ENCODE measurements at regions not wholly inside any gene's neighbourhood (a gene's known extent, or its start where the extent isn't known, plus 50 kb on each side); places are given as distances from the start of the nearest gene placed in this dataset.
"Not testable (repeated sequence)": the region's sequence is repeated elsewhere in the genome, so short reads cannot be mapped to it uniquely, and the experiment has no call there.

DNA sequence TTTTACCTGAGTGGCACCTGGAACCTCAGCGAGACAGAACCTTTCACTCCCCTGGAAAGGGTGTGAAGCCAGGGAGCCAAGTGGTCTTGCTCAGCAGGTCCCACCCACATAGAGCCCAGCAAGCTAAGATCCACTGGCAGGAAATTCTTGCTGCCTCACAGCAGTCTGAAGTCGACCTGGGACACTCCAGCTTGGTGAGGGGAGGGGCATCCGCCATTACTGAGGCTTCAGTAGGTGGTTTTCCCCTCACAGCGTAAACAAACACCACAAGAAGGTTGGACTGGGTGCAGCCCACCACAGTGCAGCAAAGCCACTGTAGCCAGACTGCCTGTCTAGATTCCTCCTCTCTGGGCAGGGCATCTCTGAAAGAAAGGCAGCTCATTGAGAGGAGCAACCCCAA, 134.7 kb upstream of the RSPO3 start:
- Histone ChIP-seq H3K4me3 (no peak overlapping the region), H3K36me3 (no peaks in the 10 kb centered on the region), H3K27me3 (no peaks in the 10 kb centered on the region), H3K4me1 (no peaks in the 10 kb centered on the region), H3K9me3 (peaks cover 0 to 4% (median 0%) of the 10 kb centered on the region in 3 donors), H3K27ac (no peak overlapping the region)
- TF ChIP-seq POLR2A (IDR thresholded peaks at IDR 0.05) (no peak), CTCF (IDR thresholded peaks at IDR 0.05) (no peak)
- WGBS, 2 donors, result 20 to 29% methylated on average over 2 of the region's 4 CpGs
- no peak for DNase-seq
- intact Hi-C loops (cut with DNase I), result no loop called here

GRCh38 chr6:126988125-126988524, 130.3 kb upstream of the RSPO3 start:
- H3K27me3 ChIP-seq; H3K4me3 ChIP-seq; H3K4me1 ChIP-seq; DNase-seq; H3K27ac ChIP-seq; intact Hi-C loops (cut with DNase I); H3K36me3 ChIP-seq; H3K9me3 ChIP-seq: not testable (repeated sequence)
- 81 to 92% methylated on average over 1 of the region's 1 CpG for WGBS, 2 donors

DNA sequence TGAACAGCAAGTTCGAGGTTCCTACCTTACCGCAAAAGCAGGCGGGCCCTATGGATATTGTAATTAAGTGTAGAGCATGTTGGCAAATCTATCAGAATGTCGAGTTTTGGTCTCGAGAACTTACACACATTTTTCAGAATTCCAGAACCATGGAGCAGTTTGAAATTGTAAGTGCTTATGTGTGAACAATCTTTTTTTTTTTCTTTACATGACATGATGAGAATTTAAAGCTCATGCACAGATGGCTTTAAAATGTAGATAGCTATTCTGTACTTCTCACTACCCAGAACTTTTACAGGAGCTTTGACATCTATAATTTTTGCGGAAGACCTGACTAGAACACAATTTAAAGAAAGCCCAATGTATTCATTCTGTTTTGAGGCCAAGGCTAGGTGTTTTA, 117.8 kb upstream of the RSPO3 start:
- no peak overlapping the region for H3K27ac ChIP-seq
- no peaks in the 10 kb centered on the region for H3K4me1 ChIP-seq
- H3K4me3 ChIP-seq, result no peak overlapping the region
- TF ChIP-seq CTCF (IDR thresholded peaks at IDR 0.05), result no peak
- no peak for TF ChIP-seq POLR2A (IDR thresholded peaks at IDR 0.05)
- H3K27me3 ChIP-seq, result no peaks in the 10 kb centered on the region
- no peaks in the 10 kb centered on the region for H3K36me3 ChIP-seq
- no peak for DNase-seq
- WGBS, 2 donors, result 79 to 86% methylated on average over 6 of the region's 6 CpGs
- intact Hi-C loops (cut with DNase I), result no loop called here
- H3K9me3 ChIP-seq, result no peaks in the 10 kb centered on the region

DNA sequence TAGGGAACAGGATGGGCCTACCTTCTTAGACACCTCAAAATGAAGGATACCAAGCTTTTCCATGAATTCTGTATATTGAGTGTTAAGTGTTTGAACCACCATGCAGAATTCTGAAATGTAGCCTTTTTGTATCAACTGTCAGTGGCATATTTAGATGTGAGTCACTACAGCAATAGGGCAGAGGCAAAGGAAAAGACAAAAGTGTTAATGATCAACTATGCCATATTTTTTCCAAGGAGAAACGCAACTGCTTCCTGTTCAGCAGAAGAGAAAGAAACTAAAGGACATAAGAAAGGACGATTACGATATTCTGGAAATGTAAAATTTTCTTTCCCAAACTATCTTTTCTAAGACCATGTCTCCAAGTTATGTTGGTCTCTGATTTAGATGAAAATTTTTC, 104.6 kb upstream of the RSPO3 start:
- intact Hi-C loops (cut with DNase I), result no loop called here
- Histone ChIP-seq H3K4me3 (no peak overlapping the region), H3K27ac (no peak overlapping the region), H3K27me3 (no peaks in the 10 kb centered on the region), H3K4me1 (no peaks in the 10 kb centered on the region), H3K36me3 (no peaks in the 10 kb centered on the region), H3K9me3 (no peaks in the 10 kb centered on the region)
- TF ChIP-seq CTCF (IDR thresholded peaks at IDR 0.05) (no peak), POLR2A (IDR thresholded peaks at IDR 0.05) (no peak)
- no peak for DNase-seq
- 74 to 86% methylated on average over 3 of the region's 3 CpGs for WGBS, 2 donors

DNA sequence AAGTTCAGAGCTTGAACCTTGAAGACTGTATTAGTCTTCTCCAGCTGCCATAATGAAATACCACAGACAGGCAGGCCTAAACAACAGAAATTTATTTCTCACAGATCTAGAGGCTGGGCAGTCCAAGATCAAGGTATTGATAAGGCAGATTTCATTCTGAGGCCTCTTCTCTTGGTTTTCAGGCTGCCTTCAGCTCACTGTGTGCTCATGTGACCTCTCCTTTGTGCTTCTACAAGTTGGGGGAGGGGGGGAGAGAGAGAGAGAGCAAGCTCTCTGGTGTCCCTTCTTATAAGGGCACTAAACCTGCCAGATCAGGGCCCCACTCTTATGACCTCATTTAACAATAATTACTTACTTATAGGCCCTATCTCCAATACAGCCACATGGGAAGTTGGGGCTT, 102.6 kb upstream of the RSPO3 start:
- intact Hi-C loops (cut with DNase I), result no loop called here
- H3K27me3 ChIP-seq, result no peaks in the 10 kb centered on the region
- no peaks in the 10 kb centered on the region for H3K9me3 ChIP-seq
- no peaks in the 10 kb centered on the region for H3K36me3 ChIP-seq
- no peak overlapping the region for H3K4me3 ChIP-seq
- no peak for TF ChIP-seq CTCF (IDR thresholded peaks at IDR 0.05)
- no peak for TF ChIP-seq POLR2A (IDR thresholded peaks at IDR 0.05)
- no peaks in the 10 kb centered on the region for H3K4me1 ChIP-seq
- H3K27ac ChIP-seq, result no peak overlapping the region
- DNase-seq, result no peak

GRCh38 chr6:127019828-127020227, 98.6 kb upstream of the RSPO3 start:
- intact Hi-C loops (cut with DNase I), result no loop called here
- WGBS, 2 donors, result 27 to 44% methylated on average over 1 of the region's 1 CpG

More at GRCh38 chr6:127019828-127020227, 98.6 kb upstream of the RSPO3 start:
- Histone ChIP-seq H3K4me3 (no peak overlapping the region), H3K36me3 (no peaks in the 10 kb centered on the region), H3K27ac (no peak overlapping the region), H3K27me3 (no peaks in the 10 kb centered on the region), H3K9me3 (no peaks in the 10 kb centered on the region), H3K4me1 (no peaks in the 10 kb centered on the region)
- TF ChIP-seq POLR2A (IDR thresholded peaks at IDR 0.05) (no peak), CTCF (IDR thresholded peaks at IDR 0.05) (no peak)
- no peak for DNase-seq

Measured in esophagus squamous epithelium (tissue), 5 donors.